ENCODE measurements at regions not wholly inside any gene's neighbourhood (a gene's known extent, or its start where the extent isn't known, plus 50 kb on each side); places are given as distances from the start of the nearest gene placed in this dataset.
"Not testable (repeated sequence)": the region's sequence is repeated elsewhere in the genome, so short reads cannot be mapped to it uniquely, and the experiment has no call there.

DNA sequence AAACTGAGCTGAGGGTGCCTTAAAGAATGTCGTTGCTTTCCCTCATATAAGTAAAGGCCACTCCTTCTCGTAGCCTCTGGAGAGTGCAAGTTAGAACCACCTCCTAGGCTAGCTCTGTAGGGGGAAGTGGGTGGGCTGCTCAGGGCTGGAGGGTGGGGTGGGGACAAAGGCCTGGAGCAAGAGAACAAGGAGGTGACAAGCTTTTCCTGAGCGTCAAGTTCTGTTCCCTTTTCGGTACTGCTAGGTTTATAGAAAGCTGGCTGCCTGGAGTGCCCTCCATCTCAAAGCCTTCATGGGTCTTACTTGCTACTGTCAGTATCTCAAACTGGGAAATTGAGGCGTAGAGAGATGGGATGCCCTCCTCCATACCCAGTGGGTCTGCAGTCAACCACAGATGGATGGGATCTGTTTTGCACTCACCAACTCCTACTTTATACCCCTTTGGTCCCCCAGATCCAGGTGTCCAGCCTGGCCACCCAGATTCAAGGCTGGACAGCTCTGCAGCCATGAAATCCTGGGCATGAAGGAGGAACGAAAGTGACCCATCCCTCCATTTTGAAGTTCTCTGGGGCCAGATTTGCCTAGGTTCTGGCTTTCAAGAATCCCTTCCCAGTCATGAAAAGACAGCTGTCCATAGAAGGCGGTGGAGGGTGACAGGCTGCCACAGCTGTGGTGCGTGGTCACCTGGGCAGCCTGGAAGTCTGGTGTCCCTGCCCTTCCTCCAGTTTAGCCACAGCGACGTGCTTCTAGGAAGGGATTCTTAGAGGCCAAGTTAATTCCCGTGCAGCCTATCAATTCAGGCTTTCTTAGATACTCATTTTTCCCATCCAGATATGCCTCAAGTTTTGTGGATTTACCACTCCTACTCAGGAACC lies 117.8 kb downstream of the CRLF3 start:
- H3K27ac ChIP-seq; H3K4me1 ChIP-seq; H3K27me3 ChIP-seq; H3K9me3 ChIP-seq; H3K4me3 ChIP-seq; DNase-seq; ATAC-seq; H3K36me3 ChIP-seq; intact Hi-C loops (cut with DNase I): not testable (repeated sequence)

DNA sequence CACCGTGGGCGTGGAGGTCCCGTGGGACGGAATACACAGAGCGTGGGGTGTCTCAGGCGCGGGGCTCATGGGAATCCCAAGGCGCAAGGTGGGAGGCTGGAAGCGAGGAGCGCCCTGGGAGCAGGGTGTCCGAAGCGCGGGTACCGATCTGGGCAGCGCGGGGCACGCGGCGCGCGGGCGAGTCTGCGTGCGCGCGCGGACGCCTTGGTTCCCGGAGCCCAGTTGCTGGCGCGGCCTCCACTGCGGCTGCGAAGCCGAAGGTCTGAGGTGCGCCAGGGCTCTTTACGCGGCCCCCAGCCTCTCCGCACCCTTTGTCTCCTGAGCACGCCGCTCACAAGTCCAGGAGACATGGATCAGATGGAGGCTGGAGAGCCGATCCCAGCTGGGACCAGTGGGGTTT lies 118.5 kb downstream of the CRLF3 start:
- H3K36me3 ChIP-seq; H3K27ac ChIP-seq; H3K27me3 ChIP-seq; intact Hi-C loops (cut with DNase I); DNase-seq; H3K4me1 ChIP-seq; H3K9me3 ChIP-seq; H3K4me3 ChIP-seq; ATAC-seq: not testable (repeated sequence)

GRCh38 chr17:30701498-30701989 lies 122.9 kb downstream of the CRLF3 start:
- H3K27ac ChIP-seq: no peak overlapping the region
- no peak for ATAC-seq
- intact Hi-C loops (cut with DNase I): no loop called here
- peaks cover 8% of the 10 kb centered on the region for H3K27me3 ChIP-seq
- no peaks in the 10 kb centered on the region for H3K9me3 ChIP-seq
- TF ChIP-seq, protein P1, sequence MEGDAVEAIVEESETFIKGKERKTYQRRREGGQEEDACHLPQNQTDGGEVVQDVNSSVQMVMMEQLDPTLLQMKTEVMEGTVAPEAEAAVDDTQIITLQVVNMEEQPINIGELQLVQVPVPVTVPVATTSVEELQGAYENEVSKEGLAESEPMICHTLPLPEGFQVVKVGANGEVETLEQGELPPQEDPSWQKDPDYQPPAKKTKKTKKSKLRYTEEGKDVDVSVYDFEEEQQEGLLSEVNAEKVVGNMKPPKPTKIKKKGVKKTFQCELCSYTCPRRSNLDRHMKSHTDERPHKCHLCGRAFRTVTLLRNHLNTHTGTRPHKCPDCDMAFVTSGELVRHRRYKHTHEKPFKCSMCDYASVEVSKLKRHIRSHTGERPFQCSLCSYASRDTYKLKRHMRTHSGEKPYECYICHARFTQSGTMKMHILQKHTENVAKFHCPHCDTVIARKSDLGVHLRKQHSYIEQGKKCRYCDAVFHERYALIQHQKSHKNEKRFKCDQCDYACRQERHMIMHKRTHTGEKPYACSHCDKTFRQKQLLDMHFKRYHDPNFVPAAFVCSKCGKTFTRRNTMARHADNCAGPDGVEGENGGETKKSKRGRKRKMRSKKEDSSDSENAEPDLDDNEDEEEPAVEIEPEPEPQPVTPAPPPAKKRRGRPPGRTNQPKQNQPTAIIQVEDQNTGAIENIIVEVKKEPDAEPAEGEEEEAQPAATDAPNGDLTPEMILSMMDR (IDR thresholded peaks at IDR 0.05): no peak
- no peak overlapping the region for H3K4me3 ChIP-seq
- no peaks in the 10 kb centered on the region for H3K36me3 ChIP-seq
- DNase-seq: no peak
- H3K4me1 ChIP-seq: no peaks in the 10 kb centered on the region

DNA sequence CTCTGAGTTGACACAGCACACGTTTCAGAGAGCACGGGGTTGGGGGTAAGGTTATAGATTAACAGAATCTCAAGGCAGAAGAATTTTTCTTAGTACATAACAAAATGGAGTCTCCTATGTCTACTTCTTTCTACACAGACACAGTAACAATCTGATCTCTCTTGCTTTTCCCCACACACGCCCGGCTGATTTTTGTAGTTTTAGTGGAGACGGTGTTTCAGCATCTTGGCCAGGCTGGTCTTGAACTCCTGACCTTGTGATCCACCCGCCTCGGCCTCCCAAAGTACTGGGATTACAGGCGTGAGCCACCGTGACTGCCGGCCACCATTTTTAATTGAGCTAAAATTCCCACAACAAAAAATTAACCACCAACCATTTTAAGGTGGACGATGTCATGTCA lies 123.7 kb downstream of the CRLF3 start:
- H3K27ac ChIP-seq; H3K36me3 ChIP-seq; DNase-seq; intact Hi-C loops (cut with DNase I); H3K27me3 ChIP-seq; H3K9me3 ChIP-seq; ATAC-seq; H3K4me3 ChIP-seq; H3K4me1 ChIP-seq: not testable (repeated sequence)

- H3K36me3 ChIP-seq; H3K27me3 ChIP-seq; H3K4me1 ChIP-seq; H3K27ac ChIP-seq; intact Hi-C loops (cut with DNase I); H3K9me3 ChIP-seq: not testable (repeated sequence)
- H3K4me3 ChIP-seq: peak overlapping the region; percentile 41
- DNase-seq: peak; percentile 90
- TF ChIP-seq, protein P1 (IDR thresholded peaks at IDR 0.05): peak; percentile 91
- ATAC-seq: peak; percentile 97
Measured at GRCh38 chr17:30697619-30698460, 126.7 kb downstream of the CRLF3 start.

DNA sequence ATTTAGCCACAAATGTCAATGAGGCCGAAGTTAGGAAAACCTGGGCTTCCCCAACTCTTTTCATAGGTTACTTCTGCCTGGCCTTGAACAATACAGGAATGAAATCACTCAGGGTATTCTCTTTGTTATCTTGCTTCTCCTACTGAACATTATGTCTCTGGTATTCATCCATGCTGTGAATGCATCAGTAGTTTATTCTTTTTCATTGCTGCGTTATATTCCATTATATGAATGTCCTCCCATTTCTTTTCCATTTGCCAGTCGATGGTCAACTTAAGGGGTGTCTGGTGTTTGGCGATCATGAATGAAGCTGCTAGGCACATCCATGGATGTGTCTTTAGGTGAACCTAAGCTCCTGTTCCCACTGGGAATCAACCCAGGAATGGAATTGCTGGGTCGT lies 128.3 kb downstream of the CRLF3 start:
- H3K9me3 ChIP-seq: no peaks in the 10 kb centered on the region
- H3K27me3 ChIP-seq: peaks cover 3% of the 10 kb centered on the region
- TF ChIP-seq, protein P1 (IDR thresholded peaks at IDR 0.05): no peak
- intact Hi-C loops (cut with DNase I): no loop called here
- H3K4me1 ChIP-seq: no peaks in the 10 kb centered on the region
- DNase-seq (no peak), ATAC-seq (no peak)
- no peak overlapping the region for H3K4me3 ChIP-seq
- no peaks in the 10 kb centered on the region for H3K36me3 ChIP-seq
- H3K27ac ChIP-seq: no peak overlapping the region

GRCh38 chr17:30695265-30695811 lies 129.2 kb downstream of the CRLF3 start:
- H3K4me1 ChIP-seq; H3K27ac ChIP-seq; H3K4me3 ChIP-seq; DNase-seq; H3K36me3 ChIP-seq; ATAC-seq; H3K27me3 ChIP-seq; H3K9me3 ChIP-seq; intact Hi-C loops (cut with DNase I): not testable (repeated sequence)

All from upper lobe of right lung (tissue), 1 donor.